Omental fat pad (tissue), 3 donors: ENCODE measurements at regions not wholly inside any gene's neighbourhood (a gene's known extent, or its start where the extent isn't known, plus 50 kb on each side); places are given as distances from the start of the nearest gene placed in this dataset.
A peak's percentile ranks its signal among the peaks of the same experiment; 100 is the strongest.

Experiments used
- ATAC-seq: fragments of 150-250 bp; one replicate; pipeline ENCODE4 v1.9.1; 2016; ENCODE audit warnings: mild to moderate bottlenecking, moderate library complexity; ENCODE audit not compliant: low FRiP score
- DNase-seq: peaks from one replicate; pipeline ENCODE4 v3.0.0-alpha.2; 2019; ENCODE audit warnings: low spot score
- CTCF ChIP-seq, 3 donors: fragments of 450-650 bp; IDR thresholded peaks; one replicate each; pipeline ENCODE4 v1.5.1; 2016 to 2017; ENCODE audit warnings: antibody characterized with exemption in 3 of 3, mild to moderate bottlenecking in 3 of 3, moderate library complexity in 2 of 3

- ATAC-seq (no peak), DNase-seq (no peak)
- TF ChIP-seq CTCF (IDR thresholded peaks at IDR 0.05): no peak
These were observed 93.4 kb downstream of the TENT4A start for GRCh38 chr5:6806668-6807067.

GRCh38 chr5:6808462-6808861 is 95.2 kb downstream of the TENT4A start:
- DNase-seq (no peak), ATAC-seq (no peak)
- TF ChIP-seq CTCF (IDR thresholded peaks at IDR 0.05): no peak

GRCh38 chr5:6810641-6811405 is 97.6 kb downstream of the TENT4A start:
- DNase-seq: no peak
- no peak for ATAC-seq
- TF ChIP-seq CTCF (IDR thresholded peaks at IDR 0.05): no peak

- DNase-seq (no peak), ATAC-seq (no peak)
- TF ChIP-seq CTCF (IDR thresholded peaks at IDR 0.05): no peak
These were observed 98.9 kb downstream of the TENT4A start for GRCh38 chr5:6812091-6812490.

GRCh38 chr5:6812800-6813731 is 99.8 kb downstream of the TENT4A start:
- TF ChIP-seq CTCF (IDR thresholded peaks at IDR 0.05): no peak
- DNase-seq (no peak), ATAC-seq (peak; percentile 90)

- DNase-seq (no peak), ATAC-seq (no peak)
- TF ChIP-seq CTCF (IDR thresholded peaks at IDR 0.05): no peak
These were observed 101.6 kb downstream of the TENT4A start for GRCh38 chr5:6814816-6815215.
